Mucosa of descending colon (tissue), 3 donors: ENCODE measurements at regions not wholly inside any gene's neighbourhood (a gene's known extent, or its start where the extent isn't known, plus 50 kb on each side); places are given as distances from the start of the nearest gene placed in this dataset.

Experiments used
- ATAC-seq: fragments of 200-7000 bp; cut with Tn5 transposase; one replicate; pipeline ENCODE4 v1.9.1; 2020; ENCODE audit warnings: mild to moderate bottlenecking, moderate library complexity
- DNase-seq, 3 donors: peaks; one replicate each; pipeline ENCODE4 v3.0.0-alpha.2; 2020
- H3K36me3 ChIP-seq: fragments of 200-600 bp; one replicate; pipeline ENCODE4 v1.8.0; 2021; ENCODE audit warnings: low read depth, mild to moderate bottlenecking
- H3K4me1 ChIP-seq: fragments of 200-600 bp; one replicate; pipeline ENCODE4 v1.8.0; 2021; ENCODE audit warnings: low read depth, mild to moderate bottlenecking
- H3K4me3 ChIP-seq: fragments of 200-600 bp; one replicate; pipeline ENCODE4 v1.8.0; 2021; ENCODE audit warnings: mild to moderate bottlenecking
- H3K9me3 ChIP-seq: fragments of 200-600 bp; one replicate; pipeline ENCODE4 v1.8.0; 2021; ENCODE audit warnings: mild to moderate bottlenecking
- intact Hi-C, 2 donors: fragments of 100-400 bp; cut with DNase I in 1 of 2; cut with micrococcal nuclease in 1 of 2; formaldehyde crosslinking; loops; one replicate each; pipeline versions ENCODE4 v1.11.0 to v1.11.1; 2022; cut with DNase I, micrococcal nuclease
- TF ChIP-seq, protein P1 (sequence below): fragments of 200-600 bp; IDR thresholded peaks from one replicate; pipeline ENCODE4 v1.8.0; 2022; ENCODE audit warnings: antibody characterized with exemption, mild to moderate bottlenecking
- donor health status: DM: no; HTN: no; CAD: no; lungs with moderate emphysema.
- donor health status: DM: no; HTN: no; CAD: no.
- donor health status: DM: no; HTN: yes; CAD: no.

DNA sequence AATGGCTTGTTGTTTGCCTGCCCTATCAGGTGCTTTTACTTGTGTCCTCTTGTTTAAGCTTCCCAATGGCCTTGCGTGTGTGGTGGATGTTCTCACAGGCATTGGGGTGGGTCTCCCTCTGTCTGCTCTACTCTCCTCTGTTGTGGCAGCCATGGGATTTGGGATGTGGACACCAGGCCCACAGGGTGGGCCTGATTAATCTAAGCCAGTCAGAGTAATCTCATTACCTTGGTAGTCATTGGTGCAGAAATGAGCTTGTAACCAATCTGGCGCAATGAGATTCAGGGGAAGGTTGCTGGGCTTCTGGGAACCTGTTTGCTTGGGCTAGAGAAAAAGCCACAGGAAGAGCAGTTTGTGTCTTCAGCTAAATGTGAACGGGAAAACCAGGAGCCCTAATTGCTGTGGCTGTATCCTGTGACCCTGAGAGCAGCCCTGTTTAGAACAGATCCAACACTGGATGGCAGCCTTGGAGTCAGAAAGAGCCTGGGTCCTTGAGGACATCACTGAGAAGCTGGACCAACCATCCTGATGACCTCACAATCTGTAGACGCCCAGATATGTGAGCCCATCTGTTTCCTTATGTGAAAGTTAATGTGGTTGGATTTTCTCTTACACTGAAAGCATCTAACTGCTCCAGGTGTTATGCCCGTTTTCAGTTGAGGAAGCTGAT, 157.3 kb upstream of the UBE2E1 start:
- peak; percentile 51 for ATAC-seq
- H3K9me3 ChIP-seq, result no peaks in the 10 kb centered on the region
- no peaks in the 10 kb centered on the region for H3K36me3 ChIP-seq
- TF ChIP-seq, protein P1, sequence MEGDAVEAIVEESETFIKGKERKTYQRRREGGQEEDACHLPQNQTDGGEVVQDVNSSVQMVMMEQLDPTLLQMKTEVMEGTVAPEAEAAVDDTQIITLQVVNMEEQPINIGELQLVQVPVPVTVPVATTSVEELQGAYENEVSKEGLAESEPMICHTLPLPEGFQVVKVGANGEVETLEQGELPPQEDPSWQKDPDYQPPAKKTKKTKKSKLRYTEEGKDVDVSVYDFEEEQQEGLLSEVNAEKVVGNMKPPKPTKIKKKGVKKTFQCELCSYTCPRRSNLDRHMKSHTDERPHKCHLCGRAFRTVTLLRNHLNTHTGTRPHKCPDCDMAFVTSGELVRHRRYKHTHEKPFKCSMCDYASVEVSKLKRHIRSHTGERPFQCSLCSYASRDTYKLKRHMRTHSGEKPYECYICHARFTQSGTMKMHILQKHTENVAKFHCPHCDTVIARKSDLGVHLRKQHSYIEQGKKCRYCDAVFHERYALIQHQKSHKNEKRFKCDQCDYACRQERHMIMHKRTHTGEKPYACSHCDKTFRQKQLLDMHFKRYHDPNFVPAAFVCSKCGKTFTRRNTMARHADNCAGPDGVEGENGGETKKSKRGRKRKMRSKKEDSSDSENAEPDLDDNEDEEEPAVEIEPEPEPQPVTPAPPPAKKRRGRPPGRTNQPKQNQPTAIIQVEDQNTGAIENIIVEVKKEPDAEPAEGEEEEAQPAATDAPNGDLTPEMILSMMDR, result no peak
- intact Hi-C loops, result no loop called here
- H3K4me3 ChIP-seq, result no peak overlapping the region
- DNase-seq, result peak in 1 of 3 donors; percentile 36
- H3K4me1 ChIP-seq, result peaks cover 20% of the 10 kb centered on the region

DNA sequence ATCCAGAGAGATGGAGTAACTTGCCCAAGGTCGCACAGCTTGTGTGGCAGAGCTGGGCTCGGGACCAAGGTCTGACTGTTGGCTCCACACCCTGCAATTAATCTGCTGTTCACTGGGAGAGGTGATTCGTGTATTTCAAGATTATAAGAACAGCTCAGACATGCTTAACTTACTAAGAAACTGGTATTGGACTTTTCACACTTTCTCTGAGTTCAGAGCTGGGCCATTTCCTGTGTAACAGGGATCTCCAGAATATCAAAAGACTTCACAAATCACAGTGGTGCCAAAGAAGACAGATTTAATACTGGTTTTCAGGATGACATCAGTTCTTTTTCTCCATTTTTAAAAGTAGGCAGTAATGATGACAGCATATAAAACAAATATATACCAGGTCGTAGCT, 156.8 kb upstream of the UBE2E1 start:
- no peaks in the 10 kb centered on the region for H3K36me3 ChIP-seq
- TF ChIP-seq, protein P1, result no peak
- DNase-seq, result peak; percentile 56 to 67 (median 64)
- H3K9me3 ChIP-seq, result no peaks in the 10 kb centered on the region
- intact Hi-C loops, result no loop called here
- H3K4me1 ChIP-seq, result peaks cover 20% of the 10 kb centered on the region
- peak; percentile 81 for ATAC-seq
- H3K4me3 ChIP-seq, result no peak overlapping the region

DNA sequence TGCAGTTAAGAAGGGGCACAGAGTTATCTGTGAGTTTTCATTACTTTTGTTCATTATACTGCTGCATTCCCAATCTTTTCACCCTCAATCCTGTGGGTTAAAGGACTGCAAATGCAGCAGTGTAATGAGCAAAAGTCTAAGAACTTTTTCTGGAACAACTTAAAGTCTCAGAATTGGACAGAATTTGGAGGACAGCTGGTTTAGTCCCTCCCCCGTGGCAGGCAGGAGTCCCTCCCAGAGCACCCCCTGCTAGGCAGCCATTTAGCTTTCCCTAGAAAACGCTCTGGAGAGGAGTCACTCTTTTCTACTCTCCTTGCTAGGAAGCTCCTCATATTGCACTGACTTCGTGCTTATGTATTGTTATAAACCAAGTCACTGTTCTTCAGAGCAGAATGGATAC, 156.3 kb upstream of the UBE2E1 start:
- no peak overlapping the region for H3K4me3 ChIP-seq
- intact Hi-C loops, result no loop called here
- no peaks in the 10 kb centered on the region for H3K9me3 ChIP-seq
- H3K4me1 ChIP-seq, result peaks cover 20% of the 10 kb centered on the region
- TF ChIP-seq, protein P1, result no peak
- ATAC-seq, result no peak
- no peak for DNase-seq
- no peaks in the 10 kb centered on the region for H3K36me3 ChIP-seq

DNA sequence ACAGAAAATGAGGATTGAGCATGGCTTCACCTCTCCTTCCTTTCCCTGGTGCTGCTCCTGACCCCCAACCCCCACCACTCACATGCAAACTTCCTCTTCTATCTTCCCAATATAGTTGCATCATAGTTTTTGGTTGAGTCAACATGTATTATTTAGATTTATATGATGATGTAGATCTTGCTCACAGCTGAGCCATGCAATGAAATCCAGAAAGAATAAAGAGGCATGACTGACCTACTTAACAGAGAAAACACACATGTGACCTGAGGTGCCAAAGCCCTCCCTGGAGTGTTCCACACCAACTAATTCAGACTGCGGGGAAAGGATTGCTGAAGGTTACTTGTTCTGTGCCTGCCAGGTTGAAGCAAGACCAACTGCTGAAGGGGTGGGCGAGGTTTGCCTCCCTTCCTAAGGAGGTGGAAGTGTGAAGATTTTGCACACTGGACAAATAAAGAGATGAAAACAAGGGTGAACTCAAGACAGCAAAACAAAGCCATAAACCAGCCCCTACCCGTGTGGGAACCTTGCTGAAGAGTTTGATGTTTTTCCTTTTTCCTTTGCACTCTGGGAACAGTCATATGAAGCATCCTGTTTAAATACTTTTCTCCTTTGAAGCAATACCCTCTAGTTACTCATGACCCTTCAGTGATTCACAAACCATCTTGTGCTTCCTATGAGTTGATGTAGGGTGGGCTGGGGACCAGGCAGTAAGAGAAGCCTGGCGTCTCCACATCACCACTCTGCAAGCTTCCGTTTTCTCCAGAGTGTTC, 155.2 kb upstream of the UBE2E1 start:
- Histone ChIP-seq H3K9me3 (no peaks in the 10 kb centered on the region), H3K36me3 (no peaks in the 10 kb centered on the region), H3K4me3 (no peak overlapping the region), H3K4me1 (peaks cover 20% of the 10 kb centered on the region)
- ATAC-seq (no peak), DNase-seq (no peak)
- TF ChIP-seq, protein P1, result no peak
- intact Hi-C loops, result no loop called here

DNA sequence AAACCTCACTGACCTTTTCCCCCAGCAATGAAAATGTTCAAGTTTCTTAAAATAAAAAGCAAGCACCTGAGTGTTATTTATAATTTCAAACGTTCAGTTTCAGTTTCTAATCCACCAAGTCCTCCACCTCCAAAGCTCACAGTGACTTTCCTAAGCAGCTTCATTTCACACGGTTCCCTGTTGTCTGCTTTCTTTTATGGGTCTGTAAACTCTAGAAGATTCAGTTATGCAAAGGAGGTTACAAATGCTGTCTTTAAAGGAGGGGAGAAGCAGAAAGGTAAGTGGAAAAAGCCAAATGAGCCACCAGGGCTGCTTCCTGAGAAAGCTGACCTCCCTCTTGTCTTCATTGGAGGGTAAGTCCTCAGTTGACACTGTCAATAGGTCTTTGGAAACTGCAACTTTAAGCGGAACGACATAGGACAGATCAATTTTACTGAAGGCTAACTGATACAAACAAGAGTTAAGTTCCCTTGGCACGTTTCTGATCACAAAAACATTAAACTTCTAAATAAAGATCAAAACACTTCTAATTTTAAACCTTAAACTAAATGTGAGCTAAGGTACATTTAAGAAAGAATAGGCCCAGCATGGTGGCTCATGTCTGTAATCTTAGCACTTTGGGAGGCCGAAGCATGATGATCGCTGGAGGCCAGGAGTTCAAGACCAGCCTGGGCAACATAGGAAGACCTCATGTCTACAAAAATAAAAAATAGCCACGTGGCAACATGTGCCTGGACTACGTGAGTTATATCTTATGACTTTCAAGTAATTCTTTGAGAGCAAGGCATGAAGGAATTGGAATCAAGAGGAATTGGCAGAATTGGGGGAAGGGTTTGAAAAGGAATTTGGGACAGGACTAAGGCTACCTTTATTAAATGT, 151.9 kb upstream of the UBE2E1 start:
- intact Hi-C loops, result no loop called here
- no peaks in the 10 kb centered on the region for H3K9me3 ChIP-seq
- peaks cover 5% of the 10 kb centered on the region for H3K4me1 ChIP-seq
- H3K36me3 ChIP-seq, result no peaks in the 10 kb centered on the region
- no peak for DNase-seq
- no peak overlapping the region for H3K4me3 ChIP-seq
- TF ChIP-seq, protein P1, result no peak
- peak; percentile 31 for ATAC-seq
